Caco-2 (cell line): ENCODE measurements at regions not wholly inside any gene's neighbourhood (a gene's known extent, or its start where the extent isn't known, plus 50 kb on each side); places are given as distances from the start of the nearest gene placed in this dataset.

Experiments used
- BruUV-seq: library from RNA; stranded (reverse); fragments of 400-500 nt; replicated peaks from 2 replicates; lab custom pipeline; 2021; lab: Mats Ljungman, UMichigan
- CTCF ChIA-PET: fragments of 300-600 bp; sonication (Branson Sonifier 250); formaldehyde crosslinking; loops from one replicate; lab custom pipeline; 2022; ENCODE audit warnings: antibody characterized with exemption; lab: Charles Lee
- POLR2A ChIA-PET: fragments of 300-600 bp; sonication (Branson Sonifier 250); formaldehyde crosslinking; loops from one replicate; lab custom pipeline; 2022; ENCODE audit warnings: antibody characterized with exemption; lab: Charles Lee
- DNase-seq, 2 experiments: peaks; one replicate each; pipeline versions ENCODE4 v3.0.0 to v3.0.0-alpha.2; 2020 to 2022
- H3K27me3 ChIP-seq: replicated peaks from 2 replicates; pipeline ENCODE4 v1.6.0; 2011; ENCODE audit warnings: low read length; ENCODE audit not compliant: control insufficient read depth, insufficient read depth
- H3K36me3 ChIP-seq: 2 replicates; pipeline ENCODE4 v1.5.1; 2011; ENCODE audit warnings: low read length; ENCODE audit not compliant: control insufficient read depth, insufficient read depth
- H3K4me1 ChIP-seq: fragments of 250-450 bp; sonication (Bioruptor Pico); 2 replicates; pipeline ENCODE4 v1.5.1; 2020; ENCODE audit warnings: mild to moderate bottlenecking
- H3K4me3 ChIP-seq: 2 replicates; pipeline ENCODE4 v1.5.1; 2011; ENCODE audit warnings: low read depth, mild to moderate bottlenecking, control low read depth, low read length
- H3K9me3 ChIP-seq: fragments of 250-450 bp; sonication (Bioruptor Pico); 2 replicates; pipeline ENCODE4 v1.5.1; 2020; ENCODE audit warnings: mild to moderate bottlenecking, moderate library complexity
- H3K27ac Mint-ChIP-seq: one replicate; pipeline ENCODE4 v1.8.0; 2022; ENCODE audit warnings: mixed read lengths; ENCODE audit not compliant: unreplicated experiment
- H3K27me3 Mint-ChIP-seq: one replicate; pipeline ENCODE4 v1.8.0; 2022; ENCODE audit warnings: mixed read lengths; ENCODE audit not compliant: insufficient read depth, unreplicated experiment
- H3K36me3 Mint-ChIP-seq: one replicate; pipeline ENCODE4 v1.8.0; 2022; ENCODE audit warnings: mild to moderate bottlenecking, mixed read lengths; ENCODE audit not compliant: insufficient read depth, unreplicated experiment
- H3K4me1 Mint-ChIP-seq: one replicate; pipeline ENCODE4 v1.8.0; 2022; ENCODE audit warnings: low read depth, mixed read lengths; ENCODE audit not compliant: unreplicated experiment
- H3K4me3 Mint-ChIP-seq: one replicate; pipeline ENCODE4 v1.8.0; 2022; ENCODE audit warnings: mild to moderate bottlenecking, moderate library complexity, mixed read lengths; ENCODE audit not compliant: unreplicated experiment
- H3K9me3 Mint-ChIP-seq: one replicate; pipeline ENCODE4 v1.8.0; 2022; ENCODE audit warnings: mixed read lengths; ENCODE audit not compliant: unreplicated experiment
- intact Hi-C: fragments of 100-400 bp; cut with micrococcal nuclease; formaldehyde crosslinking; loops from one replicate; pipeline ENCODE4 v1.10.0; 2022; ENCODE audit not compliant: unreplicated experiment
- TF ChIP-seq, protein P1 (sequence below), 2 experiments: fragments of 200-600 bp in 1 of 2; IDR thresholded peaks; 1 replicate in 1 of 2; 2 replicates in 1 of 2; pipeline versions ENCODE4 v1.5.1 to v1.8.0; 2011 to 2022; ENCODE audit warnings: antibody characterized with exemption in 1 of 2, control low read depth in 1 of 2, inconsistent platforms in 1 of 2, low read depth in 1 of 2, low read length in 1 of 2, mild to moderate bottlenecking in 1 of 2, moderate library complexity in 1 of 2; ENCODE audit not compliant: insufficient read depth in 1 of 2, severe bottlenecking in 1 of 2, unreplicated experiment in 1 of 2

DNA sequence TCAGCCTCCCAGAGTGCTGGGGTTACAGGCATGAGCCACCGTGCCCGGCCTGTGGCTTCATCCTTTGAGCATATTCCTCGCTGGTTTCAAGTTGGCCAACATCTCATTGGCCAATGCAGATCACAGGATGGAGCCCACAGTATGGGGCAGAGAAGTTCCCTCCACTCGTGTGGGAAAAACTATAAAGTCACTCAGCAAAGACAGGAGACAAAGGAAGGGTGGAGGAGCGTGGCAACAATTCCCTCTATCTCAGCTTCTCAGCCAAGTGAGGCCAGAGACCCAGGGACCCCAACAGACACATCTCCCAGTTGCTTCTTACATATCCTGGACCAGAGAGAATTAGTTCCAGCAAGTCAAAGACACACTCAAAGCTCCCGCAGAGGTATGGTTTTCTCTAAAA, 184.6 kb upstream of the SOX1 start:
- no TSS peak for BruUV-seq
- CTCF ChIA-PET, result no interaction called here
- intact Hi-C loops, result no loop called here

DNA sequence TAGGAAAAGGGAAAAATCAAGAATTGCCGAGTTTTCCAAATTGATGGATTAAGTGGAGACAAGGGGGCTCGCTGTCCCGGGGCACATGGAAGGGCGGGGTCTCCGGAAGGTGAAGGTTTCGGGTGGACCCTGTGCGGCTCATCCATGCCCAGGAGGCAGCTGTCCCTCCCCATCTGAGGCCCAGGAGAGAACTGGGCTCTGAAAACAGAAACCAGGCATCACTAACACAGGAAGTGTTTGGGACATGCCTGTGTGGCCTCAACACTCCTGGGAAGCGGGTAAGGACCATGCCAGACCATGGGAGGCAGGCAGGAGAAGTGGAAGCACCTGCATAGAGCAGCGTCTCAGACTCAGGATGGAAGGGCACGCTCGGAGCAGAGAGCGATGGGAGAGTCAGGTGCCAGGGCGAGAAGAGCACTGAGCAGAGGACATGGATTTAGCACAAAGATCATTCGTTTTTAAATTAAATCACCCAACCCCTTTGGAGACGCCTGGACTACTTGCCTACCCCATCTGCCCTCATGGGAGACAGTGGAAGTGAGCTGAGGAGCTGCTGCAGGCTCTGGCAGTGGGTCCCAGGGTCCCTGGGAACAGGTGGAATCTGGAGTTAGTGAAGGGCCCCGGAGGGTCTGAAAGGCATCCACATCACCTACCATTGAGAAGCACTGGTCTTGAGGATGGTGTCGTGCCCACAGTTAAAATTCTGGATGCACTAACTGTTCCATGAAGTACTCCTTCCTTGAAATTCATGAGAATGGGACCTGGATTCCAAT, 183.2 kb upstream of the SOX1 start:
- intact Hi-C loops, result no loop called here
- H3K27me3 ChIP-seq, result no peaks in the 10 kb centered on the region
- H3K4me1 ChIP-seq, result no peaks in the 10 kb centered on the region
- H3K4me3 ChIP-seq, result no peak overlapping the region
- DNase-seq, result no peak
- no peak overlapping the region for H3K27ac Mint-ChIP-seq
- TF ChIP-seq, protein P1, sequence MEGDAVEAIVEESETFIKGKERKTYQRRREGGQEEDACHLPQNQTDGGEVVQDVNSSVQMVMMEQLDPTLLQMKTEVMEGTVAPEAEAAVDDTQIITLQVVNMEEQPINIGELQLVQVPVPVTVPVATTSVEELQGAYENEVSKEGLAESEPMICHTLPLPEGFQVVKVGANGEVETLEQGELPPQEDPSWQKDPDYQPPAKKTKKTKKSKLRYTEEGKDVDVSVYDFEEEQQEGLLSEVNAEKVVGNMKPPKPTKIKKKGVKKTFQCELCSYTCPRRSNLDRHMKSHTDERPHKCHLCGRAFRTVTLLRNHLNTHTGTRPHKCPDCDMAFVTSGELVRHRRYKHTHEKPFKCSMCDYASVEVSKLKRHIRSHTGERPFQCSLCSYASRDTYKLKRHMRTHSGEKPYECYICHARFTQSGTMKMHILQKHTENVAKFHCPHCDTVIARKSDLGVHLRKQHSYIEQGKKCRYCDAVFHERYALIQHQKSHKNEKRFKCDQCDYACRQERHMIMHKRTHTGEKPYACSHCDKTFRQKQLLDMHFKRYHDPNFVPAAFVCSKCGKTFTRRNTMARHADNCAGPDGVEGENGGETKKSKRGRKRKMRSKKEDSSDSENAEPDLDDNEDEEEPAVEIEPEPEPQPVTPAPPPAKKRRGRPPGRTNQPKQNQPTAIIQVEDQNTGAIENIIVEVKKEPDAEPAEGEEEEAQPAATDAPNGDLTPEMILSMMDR (IDR thresholded peaks at IDR 0.05; ENCODE audit: insufficient read depth in 1 of 2, low read depth in 1 of 2, low read length in 1 of 2, severe bottlenecking in 1 of 2, unreplicated experiment in 1 of 2), result no peak
- H3K4me1 Mint-ChIP-seq, result no peaks in the 10 kb centered on the region
- no peaks in the 10 kb centered on the region for H3K9me3 ChIP-seq
- peaks cover 15% of the 10 kb centered on the region for H3K27me3 Mint-ChIP-seq
- POLR2A ChIA-PET, result no interaction called here
- no peak overlapping the region for H3K4me3 Mint-ChIP-seq
- no peaks in the 10 kb centered on the region for H3K36me3 Mint-ChIP-seq
- no peaks in the 10 kb centered on the region for H3K9me3 Mint-ChIP-seq
- H3K36me3 ChIP-seq, result no peaks in the 10 kb centered on the region
- CTCF ChIA-PET, result no interaction called here
- BruUV-seq, result no TSS peak

More for the DNA sequence above, 184.6 kb upstream of the SOX1 start:
- Histone ChIP-seq H3K4me3 (no peak overlapping the region), H3K36me3 (no peaks in the 10 kb centered on the region), H3K9me3 (no peaks in the 10 kb centered on the region), H3K27me3 (no peaks in the 10 kb centered on the region), H3K4me1 (no peaks in the 10 kb centered on the region)
- Mint-ChIP-seq H3K27me3 (peaks cover 15% of the 10 kb centered on the region), H3K4me1 (no peaks in the 10 kb centered on the region), H3K36me3 (no peaks in the 10 kb centered on the region), H3K27ac (no peak overlapping the region), H3K4me3 (no peak overlapping the region), H3K9me3 (no peaks in the 10 kb centered on the region)
- TF ChIP-seq, protein P1 (IDR thresholded peaks at IDR 0.05; ENCODE audit: insufficient read depth in 1 of 2, low read depth in 1 of 2, low read length in 1 of 2, severe bottlenecking in 1 of 2, unreplicated experiment in 1 of 2), result no peak
- DNase-seq, result peak in 1 of 2 experiments; percentile 7
- POLR2A ChIA-PET, result no interaction called here

DNA sequence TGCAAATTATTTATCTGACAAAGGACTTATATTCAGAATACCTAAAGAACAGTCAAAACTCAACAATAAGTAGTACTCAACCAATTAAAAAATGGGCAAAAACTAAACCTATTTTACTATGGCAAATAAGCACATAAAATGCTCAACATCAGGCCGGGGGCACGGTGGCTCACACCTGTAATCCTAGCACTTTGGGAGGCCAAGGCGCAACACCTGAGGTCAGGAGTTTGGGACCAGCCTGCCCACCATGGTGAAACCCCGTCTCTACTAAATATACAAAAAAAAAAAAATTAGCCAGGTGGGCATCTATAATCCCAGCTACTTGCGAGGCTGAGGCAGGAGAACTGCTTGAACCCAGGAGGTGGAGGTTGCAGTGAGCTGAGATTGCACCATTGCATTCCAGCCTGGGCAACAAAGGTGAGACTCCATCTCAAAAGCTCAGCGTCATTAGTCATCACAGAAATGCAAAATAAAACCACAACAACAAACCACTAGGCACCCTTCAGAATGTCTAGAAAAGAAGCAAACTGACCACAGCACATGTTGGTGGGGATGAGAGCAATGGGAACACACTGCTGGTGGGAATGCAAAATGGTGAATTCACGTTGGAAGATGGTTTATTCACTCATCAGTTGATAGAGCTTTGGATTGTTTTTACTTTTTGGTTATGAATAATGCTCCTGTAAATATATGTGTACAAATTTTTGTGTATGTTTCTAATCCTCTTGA, 180.6 kb upstream of the SOX1 start:
- H3K4me3 ChIP-seq, result no peak overlapping the region
- ChIA-PET POLR2A (no interaction called here), CTCF (no interaction called here)
- Mint-ChIP-seq H3K4me3 (no peak overlapping the region), H3K27ac (no peak overlapping the region), H3K9me3 (peaks cover 8% of the 10 kb centered on the region), H3K36me3 (no peaks in the 10 kb centered on the region), H3K4me1 (no peaks in the 10 kb centered on the region), H3K27me3 (peaks cover 23% of the 10 kb centered on the region)
- peaks cover 3% of the 10 kb centered on the region; the same call in 1 of the 2 replicates for H3K9me3 ChIP-seq
- no peaks in the 10 kb centered on the region for H3K36me3 ChIP-seq
- H3K27me3 ChIP-seq, result no peaks in the 10 kb centered on the region
- TF ChIP-seq, protein P1 (IDR thresholded peaks at IDR 0.05; ENCODE audit: insufficient read depth in 1 of 2, low read depth in 1 of 2, low read length in 1 of 2, severe bottlenecking in 1 of 2, unreplicated experiment in 1 of 2), result no peak
- DNase-seq, result no peak
- intact Hi-C loops, result no loop called here
- BruUV-seq, result no TSS peak
- H3K4me1 ChIP-seq, result no peaks in the 10 kb centered on the region
